IMR-90 (cell line): ENCODE measurements at regions not wholly inside any gene's neighbourhood (a gene's known extent, or its start where the extent isn't known, plus 50 kb on each side); places are given as distances from the start of the nearest gene placed in this dataset.

ENCODE experiments used
- BHLHE40 ChIP-seq: fragments of 150-350 bp; IDR thresholded peaks from 2 replicates; pipeline ENCODE4 v1.6.1; 2016; ENCODE audit warnings: mild to moderate bottlenecking, low read depth, low read length
- CTCF ChIP-seq: conservative IDR thresholded peaks from 2 replicates; pipeline ENCODE4 v1.5.1; 2012; ENCODE audit warnings: mild to moderate bottlenecking, low read depth, low read length, improper control_type of control experiment
- FOS ChIP-seq: fragments of 150-350 bp; IDR thresholded peaks from 2 replicates; pipeline ENCODE4 v1.6.1; 2016; ENCODE audit warnings: low read depth, low read length
- MAFK ChIP-seq: IDR thresholded peaks from 2 replicates; pipeline ENCODE4 v1.6.1; 2012; ENCODE audit warnings: low read depth, low read length, improper control_type of control experiment
- MAZ ChIP-seq: IDR thresholded peaks from 2 replicates; pipeline ENCODE4 v1.6.1; 2012; ENCODE audit warnings: low read depth, mild to moderate bottlenecking, low read length, improper control_type of control experiment, moderate library complexity, borderline replicate concordance
- MXI1 ChIP-seq: IDR thresholded peaks from 2 replicates; pipeline ENCODE4 v1.6.1; 2012; ENCODE audit warnings: low read depth, mild to moderate bottlenecking, low read length, moderate library complexity, borderline replicate concordance
- POLR2A ChIP-seq: IDR thresholded peaks from 2 replicates; pipeline ENCODE4 v1.6.1; 2012; ENCODE audit warnings: mild to moderate bottlenecking, low read depth, low read length
- RAD21 ChIP-seq: IDR thresholded peaks from 2 replicates; pipeline ENCODE4 v1.6.1; 2012; ENCODE audit warnings: low read length, improper control_type of control experiment
- RFX5 ChIP-seq: IDR thresholded peaks from 2 replicates; pipeline ENCODE4 v1.8.0; 2012; ENCODE audit warnings: low read depth, mild to moderate bottlenecking, low read length, moderate library complexity
- SMC3 ChIP-seq: fragments of 150-350 bp; IDR thresholded peaks from 2 replicates; pipeline ENCODE4 v1.6.1; 2016; ENCODE audit warnings: low read depth, mild to moderate bottlenecking, antibody characterized with exemption, low read length, moderate library complexity

GRCh38 chr6:62683063-62683462 is 397.0 kb upstream of the KHDRBS2 start:
- TF ChIP-seq CTCF: no peak
- TF ChIP-seq RAD21: no peak
- no peak for TF ChIP-seq MXI1
- TF ChIP-seq SMC3: no peak
- TF ChIP-seq BHLHE40: no peak
- TF ChIP-seq POLR2A: no peak
- TF ChIP-seq FOS: no peak
- TF ChIP-seq MAFK: no peak
- no peak for TF ChIP-seq RFX5
- TF ChIP-seq MAZ: no peak
